GM19395 (cell line): ENCODE measurements at regions not wholly inside any gene's neighbourhood (a gene's known extent, or its start where the extent isn't known, plus 50 kb on each side); places are given as distances from the start of the nearest gene placed in this dataset.
"Not testable (repeated sequence)": the region's sequence is repeated elsewhere in the genome, so short reads cannot be mapped to it uniquely, and the experiment has no call there.

ENCODE experiments used
- ATAC-seq: cut with Tn5 transposase; IDR thresholded peaks from one replicate; pipeline ENCODE4 v1.9.1; 2021; ENCODE audit warnings: mild to moderate bottlenecking, moderate library complexity; ENCODE audit not compliant: unreplicated experiment

- no peak for ATAC-seq
Observed at GRCh38 chr5:57663466-57663865, 180.9 kb upstream of the ACTBL2 start.

- ATAC-seq: no peak
Observed at GRCh38 chr5:57662991-57663390, 180.4 kb upstream of the ACTBL2 start.

GRCh38 chr5:57659886-57660285 lies 177.3 kb upstream of the ACTBL2 start:
- no peak for ATAC-seq

- no peak for ATAC-seq
Observed at GRCh38 chr5:57658018-57658417, 175.4 kb upstream of the ACTBL2 start.

- ATAC-seq: no peak
Observed at GRCh38 chr5:57655228-57655627, 172.6 kb upstream of the ACTBL2 start.

GRCh38 chr5:57653636-57654290 lies 171.2 kb upstream of the ACTBL2 start:
- ATAC-seq: no peak

- no peak for ATAC-seq
Observed at GRCh38 chr5:57651127-57651526, 168.5 kb upstream of the ACTBL2 start.

GRCh38 chr5:57650360-57651069 lies 167.9 kb upstream of the ACTBL2 start:
- peak; percentile 95 for ATAC-seq

- no peak for ATAC-seq
Observed at GRCh38 chr5:57642698-57643097, 160.1 kb upstream of the ACTBL2 start.

- ATAC-seq: no peak
Observed at GRCh38 chr5:57642066-57642465, 159.5 kb upstream of the ACTBL2 start.

GRCh38 chr5:57635146-57635777 lies 152.7 kb upstream of the ACTBL2 start:
- no peak for ATAC-seq

- ATAC-seq: no peak
Observed at GRCh38 chr5:57632937-57633336, 150.3 kb upstream of the ACTBL2 start.

- not testable (repeated sequence) for ATAC-seq
Observed at GRCh38 chr5:57631139-57631538, 148.5 kb upstream of the ACTBL2 start.

- ATAC-seq: no peak
Observed at GRCh38 chr5:57627661-57628060, 145.1 kb upstream of the ACTBL2 start.

- no peak for ATAC-seq
Observed at GRCh38 chr5:57626703-57627102, 144.1 kb upstream of the ACTBL2 start.

GRCh38 chr5:57621624-57622023 lies 139.0 kb upstream of the ACTBL2 start:
- no peak for ATAC-seq

- ATAC-seq: no peak
Observed at GRCh38 chr5:57618767-57619381, 136.3 kb upstream of the ACTBL2 start.

- no peak for ATAC-seq
Observed at GRCh38 chr5:57613741-57614140, 131.1 kb upstream of the ACTBL2 start.

- no peak for ATAC-seq
Observed at GRCh38 chr5:57611177-57611576, 128.6 kb upstream of the ACTBL2 start.

- no peak for ATAC-seq
Observed at GRCh38 chr5:57608542-57608941, 125.9 kb upstream of the ACTBL2 start.

GRCh38 chr5:57601996-57602395 lies 119.4 kb upstream of the ACTBL2 start:
- no peak for ATAC-seq

- no peak for ATAC-seq
Observed at GRCh38 chr5:57600321-57600720, 117.7 kb upstream of the ACTBL2 start.
